CD14-positive monocyte (primary cell): ENCODE measurements at regions not wholly inside any gene's neighbourhood (a gene's known extent, or its start where the extent isn't known, plus 50 kb on each side); places are given as distances from the start of the nearest gene placed in this dataset.

ENCODE experiments used
- DNase-seq, 3 donors: peaks; one replicate each; pipeline ENCODE4 v3.0.0-alpha.2; 2011 to 2022
- H2AFZ ChIP-seq: 2 replicates; pipeline ENCODE4 v1.6.0; 2012; ENCODE audit warnings: mild to moderate bottlenecking, low read depth, low read length, inconsistent platforms; ENCODE audit not compliant: insufficient read depth, poor library complexity, severe bottlenecking
- H3K27ac ChIP-seq, 2 donors: 1 replicate in 1 of 2; 2 replicates in 1 of 2; pipeline ENCODE4 v1.5.1; 2012 to 2013; ENCODE audit warnings: low read length in 2 of 2, control low read depth in 1 of 2, inconsistent platforms in 1 of 2, low read depth in 1 of 2, mild to moderate bottlenecking in 1 of 2
- H3K27me3 ChIP-seq, 2 donors: one replicate each; pipeline versions ENCODE4 v1.6.0 to v1.6.1; 2011 to 2013; ENCODE audit warnings: low read length in 2 of 2; ENCODE audit not compliant: control insufficient read depth in 2 of 2, insufficient read depth in 2 of 2
- H3K36me3 ChIP-seq, 2 donors: replicated peaks in 1 of 2; 1 replicate in 1 of 2; 2 replicates in 1 of 2; pipeline versions ENCODE4 v1.5.1 to v1.6.1; 2012 to 2013; ENCODE audit warnings: low read length in 2 of 2, control low read depth in 1 of 2, inconsistent platforms in 1 of 2, mild to moderate bottlenecking in 1 of 2; ENCODE audit not compliant: insufficient read depth in 2 of 2, control insufficient read depth in 1 of 2
- H3K4me1 ChIP-seq, 2 donors: 1 replicate in 1 of 2; 2 replicates in 1 of 2; pipeline versions ENCODE4 v1.5.1 to v1.6.1; 2012 to 2013; ENCODE audit warnings: low read length in 2 of 2, control low read depth in 1 of 2, inconsistent platforms in 1 of 2, mild to moderate bottlenecking in 1 of 2, moderate library complexity in 1 of 2; ENCODE audit not compliant: insufficient read depth in 2 of 2, control insufficient read depth in 1 of 2
- H3K4me2 ChIP-seq: replicated peaks from 2 replicates; pipeline ENCODE3; 2012; ENCODE audit warnings: low read length, moderate library complexity, mild to moderate bottlenecking; ENCODE audit not compliant: poor library complexity, severe bottlenecking; ENCODE audit errors: extremely low read depth
- H3K4me3 ChIP-seq, 3 experiments: fragments of 200-600 bp in 1 of 3; sonication (generic) in 1 of 3; replicated peaks in 1 of 3; 1 replicate in 2 of 3; 2 replicates in 1 of 3; pipeline ENCODE4 v1.5.1; 2011 to 2013; ENCODE audit warnings: low read length in 3 of 3, mild to moderate bottlenecking in 3 of 3, control low read depth in 2 of 3, low read depth in 2 of 3, inconsistent platforms in 1 of 3, moderate library complexity in 1 of 3
- H3K79me2 ChIP-seq: 2 replicates; pipeline ENCODE4 v1.6.0; 2012; ENCODE audit warnings: mild to moderate bottlenecking, control low read depth, inconsistent platforms, low read length, moderate library complexity; ENCODE audit not compliant: insufficient read depth
- H3K9ac ChIP-seq: 2 replicates; pipeline ENCODE4 v1.6.0; 2017; ENCODE audit warnings: low read length, mild to moderate bottlenecking; ENCODE audit not compliant: insufficient read depth, poor library complexity, severe bottlenecking
- H3K9me3 ChIP-seq, 2 donors: replicated peaks in 1 of 2; 1 replicate in 1 of 2; 2 replicates in 1 of 2; pipeline versions ENCODE4 v1.5.1 to v1.6.1; 2012 to 2013; ENCODE audit warnings: low read length in 2 of 2, control low read depth in 1 of 2; ENCODE audit not compliant: control insufficient read depth in 1 of 2, insufficient read depth in 1 of 2
- H4K20me1 ChIP-seq: 2 replicates; pipeline ENCODE4 v1.6.0; 2012; ENCODE audit warnings: mild to moderate bottlenecking, low read length, control low read depth, moderate library complexity; ENCODE audit not compliant: insufficient read depth
- H3K27ac Mint-ChIP-seq, 7 donors: one replicate each; pipeline ENCODE4 v1.8.0; 2020; ENCODE audit warnings: mild to moderate bottlenecking in 7 of 7, mixed read lengths in 7 of 7, moderate library complexity in 6 of 7, inconsistent platforms in 2 of 7
- H3K27me3 Mint-ChIP-seq, 3 donors: one replicate each; pipeline ENCODE4 v1.8.0; 2021 to 2022; ENCODE audit warnings: low read depth in 3 of 3, mild to moderate bottlenecking in 3 of 3, mixed read lengths in 3 of 3, moderate library complexity in 3 of 3, inconsistent platforms in 1 of 3
- H3K36me3 Mint-ChIP-seq, 2 donors: one replicate each; pipeline ENCODE4 v1.8.0; 2020; ENCODE audit warnings: mixed read lengths in 2 of 2, inconsistent platforms in 1 of 2, mild to moderate bottlenecking in 1 of 2
- H3K4me1 Mint-ChIP-seq: one replicate; pipeline ENCODE4 v1.8.0; 2020; ENCODE audit warnings: mild to moderate bottlenecking, mixed read lengths
- H3K4me3 Mint-ChIP-seq, 2 donors: one replicate each; pipeline ENCODE4 v1.8.0; 2020; ENCODE audit warnings: mild to moderate bottlenecking in 2 of 2, mixed read lengths in 2 of 2, moderate library complexity in 1 of 2
- H3K9me3 Mint-ChIP-seq, 7 donors: one replicate each; pipeline ENCODE4 v1.8.0; 2020 to 2022; ENCODE audit warnings: mixed read lengths in 7 of 7, mild to moderate bottlenecking in 6 of 7, moderate library complexity in 6 of 7, inconsistent platforms in 2 of 7
- WGBS: methylation state at CpG from one replicate; pipeline ENCODE4 v1.1.5; 2013; ENCODE audit warnings: missing lambda C conversion rate; ENCODE audit not compliant: insufficient coverage; 5-methylcytosine and 5-hydroxymethylcytosine counted together
- intact Hi-C, 2 donors: fragments of 100-400 bp; cut with micrococcal nuclease; formaldehyde crosslinking; loops; one replicate each; pipeline versions ENCODE4 v1.15.0 to v1.15.1; 2023
- TF ChIP-seq, protein P1 (sequence below): fragments of 200-600 bp; IDR thresholded peaks from one replicate; pipeline ENCODE4 v1.8.0; 2022; ENCODE audit warnings: antibody characterized with exemption, mild to moderate bottlenecking

GRCh38 chr2:153405196-153405595, 73.4 kb downstream of the RPRM start:
- H3K27ac ChIP-seq: no peak overlapping the region
- no peak overlapping the region for H3K4me2 ChIP-seq
- H3K4me1 ChIP-seq: no peaks in the 10 kb centered on the region
- Mint-ChIP-seq H3K27ac (no peak overlapping the region), H3K36me3 (no peaks in the 10 kb centered on the region), H3K27me3 (no peaks in the 10 kb centered on the region), H3K9me3 (peaks cover 0 to 9% (median 5%) of the 10 kb centered on the region in 7 donors), H3K4me1 (no peaks in the 10 kb centered on the region), H3K4me3 (no peak overlapping the region)
- intact Hi-C loops: no loop called here
- peaks cover 0 to 4% of the 10 kb centered on the region in 2 donors for H3K9me3 ChIP-seq
- no peak overlapping the region for H3K9ac ChIP-seq
- TF ChIP-seq, protein P1, sequence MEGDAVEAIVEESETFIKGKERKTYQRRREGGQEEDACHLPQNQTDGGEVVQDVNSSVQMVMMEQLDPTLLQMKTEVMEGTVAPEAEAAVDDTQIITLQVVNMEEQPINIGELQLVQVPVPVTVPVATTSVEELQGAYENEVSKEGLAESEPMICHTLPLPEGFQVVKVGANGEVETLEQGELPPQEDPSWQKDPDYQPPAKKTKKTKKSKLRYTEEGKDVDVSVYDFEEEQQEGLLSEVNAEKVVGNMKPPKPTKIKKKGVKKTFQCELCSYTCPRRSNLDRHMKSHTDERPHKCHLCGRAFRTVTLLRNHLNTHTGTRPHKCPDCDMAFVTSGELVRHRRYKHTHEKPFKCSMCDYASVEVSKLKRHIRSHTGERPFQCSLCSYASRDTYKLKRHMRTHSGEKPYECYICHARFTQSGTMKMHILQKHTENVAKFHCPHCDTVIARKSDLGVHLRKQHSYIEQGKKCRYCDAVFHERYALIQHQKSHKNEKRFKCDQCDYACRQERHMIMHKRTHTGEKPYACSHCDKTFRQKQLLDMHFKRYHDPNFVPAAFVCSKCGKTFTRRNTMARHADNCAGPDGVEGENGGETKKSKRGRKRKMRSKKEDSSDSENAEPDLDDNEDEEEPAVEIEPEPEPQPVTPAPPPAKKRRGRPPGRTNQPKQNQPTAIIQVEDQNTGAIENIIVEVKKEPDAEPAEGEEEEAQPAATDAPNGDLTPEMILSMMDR: no peak
- H4K20me1 ChIP-seq: no peaks in the 10 kb centered on the region
- H2AFZ ChIP-seq: no peak overlapping the region
- no CpG with 5 or more reads among the region's 1 CpG for WGBS
- H3K36me3 ChIP-seq: no peaks in the 10 kb centered on the region
- H3K27me3 ChIP-seq: no peaks in the 10 kb centered on the region
- H3K4me3 ChIP-seq: no peak overlapping the region
- no peaks in the 10 kb centered on the region for H3K79me2 ChIP-seq
- DNase-seq: no peak

DNA sequence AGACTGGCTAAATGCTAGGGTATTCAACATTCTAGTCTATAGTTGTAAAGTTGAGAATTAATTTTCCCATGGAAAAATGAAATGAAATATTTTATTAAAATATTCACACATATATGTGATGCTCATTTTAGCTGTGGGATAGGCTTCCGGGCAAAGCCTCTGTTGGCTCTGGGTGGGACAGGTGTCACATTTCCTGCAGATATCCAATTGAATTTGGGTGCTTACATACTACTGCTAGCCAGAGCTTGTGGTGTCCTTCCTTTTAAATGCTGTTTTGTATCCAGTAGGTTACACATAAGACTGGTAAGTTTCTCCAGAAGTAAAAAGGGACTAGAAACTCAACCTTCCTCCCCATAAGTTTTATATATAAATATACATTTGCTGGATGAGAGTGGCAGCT, 73.8 kb downstream of the RPRM start:
- TF ChIP-seq, protein P1: no peak
- WGBS: no CpG with 5 or more reads among the region's 1 CpG

More for the DNA sequence above, 73.8 kb downstream of the RPRM start:
- H3K27ac Mint-ChIP-seq: no peak overlapping the region
- H3K9me3 Mint-ChIP-seq: peaks cover 0 to 10% (median 5%) of the 10 kb centered on the region in 7 donors
- H3K36me3 ChIP-seq: no peaks in the 10 kb centered on the region
- H3K27me3 ChIP-seq: no peaks in the 10 kb centered on the region
- H3K4me3 ChIP-seq: no peak overlapping the region
- no peaks in the 10 kb centered on the region for H3K4me1 Mint-ChIP-seq
- no peaks in the 10 kb centered on the region for H3K36me3 Mint-ChIP-seq
- no peak overlapping the region for H3K4me2 ChIP-seq
- H3K79me2 ChIP-seq: no peaks in the 10 kb centered on the region
- H3K27me3 Mint-ChIP-seq: no peaks in the 10 kb centered on the region
- intact Hi-C loops: no loop called here
- no peak for DNase-seq
- H3K4me3 Mint-ChIP-seq: no peak overlapping the region
- no peak overlapping the region for H2AFZ ChIP-seq
- no peak overlapping the region for H3K9ac ChIP-seq
- H4K20me1 ChIP-seq: no peaks in the 10 kb centered on the region
- H3K4me1 ChIP-seq: no peaks in the 10 kb centered on the region
- H3K9me3 ChIP-seq: peaks cover 0 to 4% of the 10 kb centered on the region in 2 donors
- H3K27ac ChIP-seq: no peak overlapping the region
